Hepatocyte (in vitro differentiated cells): ENCODE measurements at regions not wholly inside any gene's neighbourhood (a gene's known extent, or its start where the extent isn't known, plus 50 kb on each side); places are given as distances from the start of the nearest gene placed in this dataset.

ENCODE experiments used
- DNase-seq: peaks from one replicate; pipeline ENCODE4 v3.0.0-alpha.2; 2016; ENCODE audit warnings: low spot score
- H2AFZ ChIP-seq: fragments of 200-600 bp; sonication (generic); 2 replicates; pipeline ENCODE4 v1.6.0; 2016; ENCODE audit warnings: antibody characterized with exemption, mild to moderate bottlenecking
- H3K27ac ChIP-seq: fragments of 200-600 bp; sonication (generic); 2 replicates; pipeline ENCODE4 v1.5.1; 2016; ENCODE audit warnings: mild to moderate bottlenecking
- H3K27me3 ChIP-seq: fragments of 200-600 bp; sonication (generic); 2 replicates; pipeline ENCODE4 v1.6.1; 2016
- H3K36me3 ChIP-seq: fragments of 200-600 bp; sonication (generic); replicated peaks from 2 replicates; pipeline ENCODE4 v1.5.1; 2016; ENCODE audit warnings: low read depth; ENCODE audit not compliant: insufficient read depth
- H3K4me1 ChIP-seq: fragments of 200-600 bp; sonication (generic); 2 replicates; pipeline ENCODE4 v1.5.1; 2016; ENCODE audit warnings: mild to moderate bottlenecking, moderate library complexity; ENCODE audit not compliant: insufficient read depth
- H3K4me2 ChIP-seq: fragments of 200-600 bp; sonication (generic); 2 replicates; pipeline ENCODE4 v1.6.0; 2016
- H3K4me3 ChIP-seq: fragments of 200-600 bp; sonication (generic); 2 replicates; pipeline ENCODE4 v1.5.1; 2016; ENCODE audit warnings: mild to moderate bottlenecking
- H3K79me2 ChIP-seq: fragments of 200-600 bp; sonication (generic); 2 replicates; pipeline ENCODE4 v1.6.0; 2017; ENCODE audit warnings: mild to moderate bottlenecking
- H3K9me2 ChIP-seq: fragments of 200-600 bp; sonication (generic); replicated peaks from 2 replicates; pipeline ENCODE4 v1.6.0; 2017; ENCODE audit warnings: mild to moderate bottlenecking; ENCODE audit not compliant: insufficient read depth
- H3K9me3 ChIP-seq: fragments of 200-600 bp; sonication (generic); 2 replicates; pipeline ENCODE4 v1.5.1; 2016; ENCODE audit warnings: low read depth, mild to moderate bottlenecking
- H4K20me1 ChIP-seq: fragments of 200-600 bp; sonication (generic); 2 replicates; pipeline ENCODE4 v1.6.0; 2016; ENCODE audit warnings: mild to moderate bottlenecking; ENCODE audit not compliant: insufficient read depth, poor library complexity, severe bottlenecking
- CTCF ChIP-seq: fragments of 200-600 bp; sonication (generic); IDR thresholded peaks from 2 replicates; pipeline ENCODE4 v1.5.1; 2016; ENCODE audit warnings: antibody characterized with exemption, mild to moderate bottlenecking; ENCODE audit not compliant: poor library complexity
- EZH2 ChIP-seq: fragments of 200-600 bp; sonication (generic); IDR thresholded peaks from 2 replicates; pipeline ENCODE4 v1.6.1; 2016; ENCODE audit warnings: antibody characterized with exemption, mild to moderate bottlenecking, borderline replicate concordance
- EZH2phosphoT487 ChIP-seq: fragments of 200-600 bp; sonication (generic); IDR thresholded peaks from one replicate; pipeline ENCODE4 v1.6.1; 2018; ENCODE audit warnings: antibody characterized with exemption, mild to moderate bottlenecking, low read depth, moderate library complexity; ENCODE audit not compliant: unreplicated experiment, severe bottlenecking
- WGBS: methylation state at CpG from one replicate; pipeline ENCODE4 v1.1.6; 2016; ENCODE audit warnings: low lambda C conversion rate; ENCODE audit errors: missing lambda C conversion rate; 5-methylcytosine and 5-hydroxymethylcytosine counted together

GRCh38 chr5:82747986-82748385 is 329.2 kb downstream of the TMEM167A start:
- H4K20me1 ChIP-seq: no peaks in the 10 kb centered on the region
- H3K9me3 ChIP-seq: no peaks in the 10 kb centered on the region
- H3K4me2 ChIP-seq: no peak overlapping the region
- no peaks in the 10 kb centered on the region for H3K9me2 ChIP-seq
- H2AFZ ChIP-seq: no peak overlapping the region
- H3K27me3 ChIP-seq: no peaks in the 10 kb centered on the region
- no peak for DNase-seq
- no peaks in the 10 kb centered on the region for H3K79me2 ChIP-seq
- 92% methylated on average over 2 of the region's 2 CpGs for WGBS
- H3K36me3 ChIP-seq: no peaks in the 10 kb centered on the region
- no peak overlapping the region for H3K27ac ChIP-seq
- TF ChIP-seq EZH2: no peak
- no peak for TF ChIP-seq CTCF
- no peak for TF ChIP-seq EZH2phosphoT487
- H3K4me1 ChIP-seq: no peaks in the 10 kb centered on the region
- no peak overlapping the region for H3K4me3 ChIP-seq

GRCh38 chr5:82745016-82745415 is 332.2 kb downstream of the TMEM167A start:
- no peak overlapping the region for H3K4me2 ChIP-seq
- TF ChIP-seq EZH2: no peak
- no peak for TF ChIP-seq EZH2phosphoT487

GRCh38 chr5:82738681-82739269 is 338.4 kb downstream of the TMEM167A start:
- no peak overlapping the region for H3K4me3 ChIP-seq
- no peaks in the 10 kb centered on the region for H3K9me2 ChIP-seq
- no peak overlapping the region for H3K27ac ChIP-seq
- H2AFZ ChIP-seq: no peak overlapping the region
- H3K27me3 ChIP-seq: no peaks in the 10 kb centered on the region
- DNase-seq: no peak
- TF ChIP-seq EZH2phosphoT487: no peak
- no peak for TF ChIP-seq CTCF
- no peak for TF ChIP-seq EZH2
- no peaks in the 10 kb centered on the region for H3K4me1 ChIP-seq
- no peak overlapping the region for H3K4me2 ChIP-seq
- H4K20me1 ChIP-seq: no peaks in the 10 kb centered on the region
- H3K79me2 ChIP-seq: no peaks in the 10 kb centered on the region
- 72% methylated on average over 6 of the region's 6 CpGs for WGBS
- no peaks in the 10 kb centered on the region for H3K9me3 ChIP-seq
- no peaks in the 10 kb centered on the region for H3K36me3 ChIP-seq

More at GRCh38 chr5:82745016-82745415, 332.2 kb downstream of the TMEM167A start:
- no peaks in the 10 kb centered on the region for H3K27me3 ChIP-seq
- no peaks in the 10 kb centered on the region for H3K79me2 ChIP-seq
- WGBS: 94% methylated on average over 2 of the region's 2 CpGs
- no peaks in the 10 kb centered on the region for H3K4me1 ChIP-seq
- no peaks in the 10 kb centered on the region for H3K9me2 ChIP-seq
- no peak for DNase-seq
- H4K20me1 ChIP-seq: no peaks in the 10 kb centered on the region
- H3K36me3 ChIP-seq: no peaks in the 10 kb centered on the region
- no peak overlapping the region for H3K27ac ChIP-seq
- no peaks in the 10 kb centered on the region for H3K9me3 ChIP-seq
- no peak overlapping the region for H2AFZ ChIP-seq
- H3K4me3 ChIP-seq: no peak overlapping the region

- no peaks in the 10 kb centered on the region for H3K36me3 ChIP-seq
- H3K4me2 ChIP-seq: no peak overlapping the region
- 67% methylated on average over 3 of the region's 3 CpGs for WGBS
- no peaks in the 10 kb centered on the region for H3K4me1 ChIP-seq
- no peak overlapping the region for H3K27ac ChIP-seq
- TF ChIP-seq EZH2phosphoT487 (no peak), EZH2 (no peak), CTCF (no peak)
- H3K79me2 ChIP-seq: no peaks in the 10 kb centered on the region
- no peak overlapping the region for H2AFZ ChIP-seq
- DNase-seq: peak; percentile 11
- no peaks in the 10 kb centered on the region for H4K20me1 ChIP-seq
- no peak overlapping the region for H3K4me3 ChIP-seq
- no peaks in the 10 kb centered on the region for H3K27me3 ChIP-seq
- H3K9me3 ChIP-seq: no peaks in the 10 kb centered on the region
- no peaks in the 10 kb centered on the region for H3K9me2 ChIP-seq
These were observed 341.9 kb downstream of the TMEM167A start for GRCh38 chr5:82735160-82735789.
